ENCODE measurements at regions not wholly inside any gene's neighbourhood (a gene's known extent, or its start where the extent isn't known, plus 50 kb on each side); places are given as distances from the start of the nearest gene placed in this dataset.

DNA sequence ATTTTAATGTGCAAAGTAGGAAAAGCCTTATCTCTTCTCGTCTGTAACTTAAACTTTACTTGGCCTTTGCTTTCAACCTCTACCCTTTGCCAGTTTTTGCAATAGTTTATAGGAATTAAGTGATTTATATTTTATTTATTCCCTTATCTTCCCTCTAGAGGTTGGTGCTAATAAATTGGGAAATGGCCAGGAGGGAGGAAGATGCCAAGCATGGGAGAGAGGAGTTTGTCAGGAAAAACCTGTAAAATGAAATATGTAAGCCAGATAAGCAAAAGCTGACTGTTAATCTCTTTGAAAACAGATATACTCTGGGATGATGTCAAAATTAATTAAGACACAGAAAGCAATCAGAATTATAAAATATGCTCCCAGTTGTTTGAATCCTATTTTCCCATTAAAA lies 484.5 kb downstream of the NR2F1-AS1 start:
- DNase-seq, result no peak

DNA sequence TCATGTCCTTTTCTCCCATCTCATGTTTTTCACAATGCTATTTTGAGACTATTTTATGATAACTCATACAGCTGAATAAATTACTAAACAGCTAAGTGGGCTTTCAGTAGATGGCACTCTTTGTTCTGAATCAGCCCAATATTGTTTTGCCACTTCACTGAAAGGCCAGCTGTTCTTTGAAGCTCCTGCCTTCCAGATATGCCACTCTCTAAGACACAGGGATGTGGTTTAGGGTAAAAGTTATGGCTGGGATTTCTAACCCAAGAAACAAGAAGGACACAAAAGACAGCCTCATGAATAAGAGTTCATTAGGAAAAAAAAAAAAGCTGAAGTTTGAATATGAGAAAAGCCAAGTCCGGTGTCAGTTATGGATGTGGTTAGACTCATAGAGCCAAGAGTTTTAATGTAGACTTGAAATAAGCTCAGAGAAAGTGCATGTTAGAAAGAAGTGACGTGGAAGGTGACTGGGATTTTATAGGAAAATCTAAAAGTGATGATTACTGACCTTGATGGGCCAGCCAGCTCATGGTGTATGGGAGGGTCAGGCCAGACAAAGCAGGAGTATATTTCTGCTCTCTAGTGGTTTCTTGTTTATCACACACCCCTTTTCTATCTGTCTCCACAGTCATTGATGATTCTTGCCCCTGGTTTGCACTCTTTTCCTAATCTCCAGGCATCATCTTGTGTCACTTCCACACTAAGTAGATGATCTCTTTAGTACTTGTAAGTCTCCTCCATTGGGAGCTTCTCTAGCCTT lies 488.5 kb downstream of the NR2F1-AS1 start:
- DNase-seq, result no peak

DNA sequence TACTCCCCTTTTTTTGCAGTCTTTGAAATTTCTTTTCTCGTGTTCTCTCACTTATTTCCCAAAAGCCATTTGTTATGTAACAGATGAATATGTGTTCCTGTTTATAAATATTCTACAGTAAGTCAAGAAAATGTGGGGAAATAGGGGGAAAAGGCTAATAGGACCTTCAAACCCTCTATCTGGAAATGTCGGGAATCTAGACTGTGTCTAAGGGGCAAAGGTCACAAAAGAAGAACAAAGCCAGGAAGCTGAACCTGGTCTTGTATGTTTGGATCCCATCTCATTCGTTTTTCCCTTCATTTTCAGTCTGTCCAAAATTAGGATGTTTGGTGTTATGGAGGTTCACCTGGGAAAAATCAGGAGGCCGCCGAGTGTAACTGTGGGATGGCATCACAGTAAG lies 490.3 kb downstream of the NR2F1-AS1 start:
- no peak for DNase-seq

DNA sequence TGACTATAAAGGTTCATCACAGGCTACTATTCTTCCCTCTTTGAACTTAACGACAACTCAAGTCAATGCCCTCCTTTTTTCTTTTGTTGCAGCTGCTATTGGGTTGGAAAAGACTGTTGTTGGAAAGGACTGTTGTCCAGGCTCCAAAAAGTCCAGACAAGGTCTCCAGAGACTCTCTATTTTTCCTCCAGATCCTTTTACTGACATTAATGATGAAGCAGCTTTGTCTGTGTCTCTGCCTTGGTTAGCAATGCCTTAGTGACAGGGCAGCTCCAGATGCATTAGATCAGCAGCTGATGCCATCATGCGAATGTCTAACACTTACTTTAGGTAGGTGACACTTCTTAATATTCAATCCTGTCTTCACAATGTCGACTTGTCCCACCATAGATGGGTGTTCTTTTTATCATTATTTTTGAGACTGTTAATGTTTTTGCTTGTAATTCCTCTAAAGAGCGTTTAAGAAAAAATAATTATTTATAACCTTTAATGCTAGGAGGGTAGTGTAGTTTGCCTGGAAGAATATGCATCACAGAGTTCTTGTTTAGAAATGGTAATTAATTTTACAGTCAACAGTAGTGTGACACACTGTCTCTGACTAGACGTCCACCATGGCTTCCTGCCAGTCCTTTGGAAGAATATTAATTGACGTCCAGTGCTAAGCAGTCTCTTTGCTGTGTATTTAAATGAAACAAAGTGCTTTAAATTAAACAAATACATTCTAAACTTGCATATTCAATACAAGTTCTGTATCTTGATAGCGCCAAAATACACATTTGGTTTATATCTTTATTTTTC lies 492.2 kb downstream of the NR2F1-AS1 start:
- DNase-seq, result no peak

DNA sequence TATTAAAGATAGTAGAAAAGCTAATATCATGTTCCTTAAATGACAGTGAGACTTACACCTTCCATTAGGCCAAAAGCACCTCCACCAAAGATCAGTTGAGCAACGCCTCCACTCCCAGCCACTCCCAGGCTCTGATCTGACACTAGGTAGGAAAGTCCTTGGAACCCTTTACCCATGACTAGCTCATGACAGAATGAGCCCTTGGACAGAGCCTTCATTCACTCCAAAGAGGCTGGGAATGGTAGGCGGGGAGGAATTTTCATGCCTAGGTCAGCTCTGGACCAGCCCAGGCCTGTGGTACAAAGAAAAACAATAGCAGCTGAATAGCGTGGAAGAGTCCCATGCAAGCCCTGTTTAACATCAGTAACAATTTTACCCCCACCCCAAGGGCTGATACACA lies 493.7 kb downstream of the NR2F1-AS1 start:
- no peak for DNase-seq

DNA sequence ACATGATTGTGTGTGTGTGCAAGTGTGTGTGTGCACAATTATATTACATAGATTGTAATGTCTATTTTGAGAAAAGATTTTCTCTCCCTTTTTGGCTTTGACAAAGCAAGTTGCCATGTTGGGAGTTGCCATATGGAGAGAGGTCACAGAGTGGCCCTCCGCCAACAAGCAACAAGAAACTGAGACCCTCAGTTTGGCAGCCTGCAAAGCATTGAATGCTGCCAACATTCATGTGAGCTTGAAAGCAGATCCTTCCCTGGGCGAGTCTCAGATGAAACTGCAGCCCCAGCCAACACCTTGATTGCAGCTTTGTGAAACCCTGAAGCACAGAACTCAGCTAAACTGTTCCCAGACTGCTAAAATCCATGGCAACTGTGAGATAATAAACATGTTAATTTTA lies 498.0 kb downstream of the NR2F1-AS1 start:
- no peak for DNase-seq

DNA sequence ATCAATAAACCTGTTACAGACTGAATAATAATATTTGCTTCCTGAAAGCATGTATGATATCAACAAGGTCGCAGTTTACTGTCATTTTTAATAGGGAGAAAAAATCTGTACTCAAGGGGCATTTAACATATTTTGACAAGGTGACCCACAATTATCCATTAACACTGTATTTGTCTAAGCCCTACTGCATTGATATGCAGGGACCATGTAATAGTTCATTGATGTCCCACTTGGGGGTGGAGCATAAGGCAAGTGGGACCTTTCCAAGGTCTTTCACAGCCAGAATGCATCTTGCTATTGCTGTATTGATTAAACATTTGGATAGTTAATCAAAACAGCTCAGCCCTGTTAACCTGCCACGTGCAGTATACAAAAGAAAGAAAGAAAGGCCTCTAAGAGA lies 502.0 kb downstream of the NR2F1-AS1 start:
- no peak for DNase-seq

DNA sequence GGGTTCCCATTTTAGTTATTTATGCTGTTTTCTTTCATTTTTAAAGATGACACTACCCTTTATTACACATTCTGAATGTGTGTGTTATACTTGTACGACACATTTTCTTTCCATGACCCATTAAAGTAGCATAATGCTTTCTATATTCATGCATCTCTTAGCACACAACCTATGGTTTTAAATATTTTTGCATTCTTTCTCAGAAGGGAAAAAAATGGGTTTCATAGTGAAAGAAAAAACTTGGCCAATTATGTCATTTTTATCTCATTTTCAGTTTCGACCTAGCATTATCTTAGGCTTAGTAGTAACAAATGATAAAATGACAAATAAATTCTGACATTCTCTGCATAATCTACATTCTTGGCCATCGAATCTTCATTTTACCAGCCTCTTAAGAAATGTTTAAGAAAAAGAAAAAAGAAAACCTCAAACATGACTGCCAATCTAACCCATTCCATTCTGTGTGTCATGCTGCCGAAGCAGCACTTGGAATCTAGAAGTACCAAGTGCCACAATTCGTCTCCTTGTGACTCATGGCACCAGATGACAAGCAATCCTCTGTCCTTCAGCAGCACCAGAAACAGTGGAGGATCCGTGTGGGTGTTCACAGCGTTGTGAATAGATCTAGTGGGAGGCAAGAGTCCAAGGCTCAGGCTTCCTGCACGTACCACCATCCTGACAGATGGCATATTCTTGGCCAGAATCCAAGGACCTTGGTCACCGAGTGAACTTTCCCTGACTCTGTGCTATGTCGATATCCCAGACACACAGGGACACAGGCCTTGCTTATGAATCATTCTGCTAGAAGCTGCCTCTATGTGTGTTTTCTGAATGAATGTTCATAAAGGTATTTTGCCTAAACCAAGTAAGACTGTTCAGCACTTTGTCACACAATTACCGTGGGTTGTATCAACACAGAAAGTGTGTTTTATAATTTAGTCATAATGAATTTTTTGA lies 502.7 kb downstream of the NR2F1-AS1 start:
- peak; percentile 80 for DNase-seq

DNA sequence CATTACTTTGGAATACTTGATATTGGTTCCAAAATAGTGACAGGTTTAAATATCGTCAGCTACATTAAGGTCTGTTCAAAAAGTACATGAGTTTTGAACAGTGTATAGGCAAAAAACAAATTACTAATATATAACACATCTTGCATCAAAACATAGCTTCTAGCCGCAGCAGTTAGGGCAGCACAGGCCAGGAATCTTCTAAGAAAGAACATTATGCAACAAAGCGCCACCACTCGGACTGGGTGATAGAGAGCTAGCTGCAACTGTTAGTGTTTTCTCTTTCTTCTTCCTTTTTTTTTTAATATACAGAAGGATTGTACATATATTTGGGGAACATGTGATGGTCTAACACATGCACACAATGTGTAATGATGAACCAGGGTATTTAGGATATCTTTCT lies 504.5 kb downstream of the NR2F1-AS1 start:
- no peak for DNase-seq

DNA sequence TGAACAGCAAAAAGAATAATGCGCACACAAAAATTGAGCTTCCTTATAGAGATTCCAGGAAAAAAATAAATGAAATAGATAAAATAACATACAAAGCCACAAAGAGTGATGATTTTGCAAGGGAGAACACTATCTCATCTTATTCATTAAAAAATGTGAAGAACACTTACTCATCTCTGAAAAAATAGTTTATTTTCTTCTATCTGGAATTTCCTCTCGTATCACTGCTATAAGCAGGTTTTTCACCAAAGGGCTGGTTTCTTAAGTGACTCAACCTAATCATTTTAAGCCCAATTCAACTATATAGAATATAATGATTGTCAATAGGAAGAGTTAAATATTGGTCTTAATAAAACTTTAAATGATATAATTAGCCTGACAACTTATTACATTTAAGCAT lies 504.9 kb downstream of the NR2F1-AS1 start:
- DNase-seq, result no peak

DNA sequence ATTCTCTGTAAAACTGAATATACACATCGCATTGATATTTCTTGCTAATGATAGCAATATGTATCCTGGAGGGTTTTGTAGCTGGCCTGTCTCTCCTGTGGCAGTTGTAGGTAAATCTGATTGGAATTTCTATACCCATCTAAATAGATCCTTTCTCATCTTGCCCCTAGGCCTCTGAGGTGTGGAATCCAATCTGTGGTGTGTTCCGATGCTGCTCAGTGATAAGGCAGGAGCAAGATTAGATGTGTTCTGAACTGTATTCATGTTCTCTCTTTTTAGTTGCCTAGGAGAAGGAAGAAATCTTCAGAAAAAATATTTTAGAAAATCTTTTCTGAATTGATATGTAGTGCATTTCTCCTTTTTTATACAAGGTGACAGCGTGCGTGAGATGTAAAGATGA lies 507.5 kb downstream of the NR2F1-AS1 start:
- no peak for DNase-seq

DNA sequence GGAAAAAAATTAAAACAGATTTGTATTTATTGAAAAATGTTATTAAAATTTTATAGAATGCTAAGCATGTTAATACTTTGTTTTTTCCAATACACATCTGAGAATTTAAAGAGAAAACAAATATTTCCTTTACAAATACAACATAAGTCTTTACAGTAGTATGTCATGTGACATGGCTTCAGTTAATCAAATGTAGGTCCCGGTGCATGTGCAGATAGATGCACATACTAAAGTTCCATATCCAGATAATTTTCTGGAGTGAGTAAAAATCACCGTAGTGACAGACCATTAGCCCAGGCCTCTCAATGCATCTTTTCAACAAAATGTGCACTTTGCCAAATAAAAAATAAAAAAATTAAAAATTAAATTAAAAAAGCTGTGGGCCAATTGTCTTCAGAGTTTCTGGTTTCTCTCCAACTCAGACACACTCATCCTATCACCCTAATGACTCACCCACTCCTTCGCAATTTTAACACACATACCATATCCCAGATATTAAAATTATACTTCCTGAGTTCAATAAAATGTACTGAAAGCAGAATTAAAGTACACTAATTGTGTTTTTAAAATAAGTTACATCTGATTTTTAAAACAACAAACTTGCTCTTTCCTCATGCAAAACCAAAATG lies 508.1 kb downstream of the NR2F1-AS1 start:
- DNase-seq, result no peak

DNA sequence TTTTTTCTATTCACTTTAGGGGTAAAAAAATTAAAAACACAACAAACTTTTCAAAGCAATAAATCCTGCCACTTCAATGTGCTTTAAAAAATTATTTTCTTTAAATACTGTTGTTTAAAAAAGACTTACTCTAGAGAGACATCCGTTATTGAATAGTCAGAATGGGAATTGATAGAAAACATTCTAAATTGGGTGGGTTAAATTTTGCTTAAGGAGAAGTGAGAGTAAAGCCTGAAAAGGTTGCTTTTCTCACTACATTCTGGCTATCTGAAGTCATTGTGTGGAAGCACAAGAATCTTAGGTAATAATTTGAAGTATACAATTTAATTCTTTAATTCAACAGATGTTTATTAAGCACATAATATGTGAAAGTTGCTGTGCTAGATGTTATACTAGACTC lies 509.3 kb downstream of the NR2F1-AS1 start:
- DNase-seq, result no peak

DNA sequence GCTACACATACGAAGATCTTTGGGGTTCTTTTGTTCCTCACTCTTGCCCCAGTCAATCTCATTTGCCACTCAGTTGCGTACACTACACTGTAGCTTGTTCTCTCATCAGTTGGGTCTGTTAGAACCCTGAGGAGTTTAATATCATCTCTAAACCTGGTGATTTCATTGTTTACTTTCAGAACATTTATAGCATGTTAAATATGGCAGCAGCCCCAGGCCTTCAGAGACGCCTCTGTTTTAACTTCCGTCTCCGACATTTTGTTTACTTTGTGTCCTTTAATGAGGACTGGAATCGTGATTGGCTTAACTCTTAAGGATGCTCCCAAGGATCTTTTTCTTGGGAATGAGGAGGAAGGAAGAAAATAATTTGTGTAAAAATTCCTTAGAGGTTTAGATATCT lies 510.1 kb downstream of the NR2F1-AS1 start:
- no peak for DNase-seq

DNA sequence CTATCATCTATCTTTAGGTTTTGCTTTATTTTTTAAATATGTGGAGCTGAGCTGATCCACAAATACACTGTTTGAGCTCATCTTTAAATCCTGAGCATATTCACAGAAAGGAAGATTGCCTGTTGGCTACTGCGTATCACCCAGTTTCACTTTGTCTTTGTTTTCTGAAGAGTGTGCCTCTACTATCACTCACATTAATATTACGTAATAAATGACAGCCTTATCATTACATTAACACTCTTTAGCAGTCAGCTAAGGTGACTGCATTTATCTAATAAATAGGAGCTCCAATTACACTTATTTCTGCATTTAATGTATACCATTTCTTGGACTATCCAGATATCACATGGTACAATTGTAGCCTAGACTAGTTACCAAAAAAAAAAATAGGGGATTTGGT lies 511.7 kb downstream of the NR2F1-AS1 start:
- no peak for DNase-seq

DNA sequence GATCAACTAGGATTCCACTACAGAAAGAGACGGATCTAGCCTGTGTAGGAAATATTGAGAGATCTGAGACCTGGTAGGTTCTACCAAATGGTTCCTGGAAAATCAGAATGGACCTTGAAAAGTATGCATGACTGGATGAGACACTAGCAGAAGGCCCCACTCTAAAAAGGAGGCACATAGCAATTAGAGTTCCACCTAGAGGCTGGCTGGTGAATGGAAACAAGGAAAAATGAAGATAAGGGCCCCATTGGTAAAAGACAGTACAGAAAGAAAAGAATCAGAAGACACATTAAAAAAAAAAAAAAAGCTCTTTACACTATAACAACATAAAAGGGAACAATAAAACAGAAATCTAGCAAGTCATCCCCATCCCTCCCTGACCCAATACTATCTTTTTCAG lies 518.5 kb downstream of the NR2F1-AS1 start:
- peak; percentile 11 for DNase-seq

DNA sequence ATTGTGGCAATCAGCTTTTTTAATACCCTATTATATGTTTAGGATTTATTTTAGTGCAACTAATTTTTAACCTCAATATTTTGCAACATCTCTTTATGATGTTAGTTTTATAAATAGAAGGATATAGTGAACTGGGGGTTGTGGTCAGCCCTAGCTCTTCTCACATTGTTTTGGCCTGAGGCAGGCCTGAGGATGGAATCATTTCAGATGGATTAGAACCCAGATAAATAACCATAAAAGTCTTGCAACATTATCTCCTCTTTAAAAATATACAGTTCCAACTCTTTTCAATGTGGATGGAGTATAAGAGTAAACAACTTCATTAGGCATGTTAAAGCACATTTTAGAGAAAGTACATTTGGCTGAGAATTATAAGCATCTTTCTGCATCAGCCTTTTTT lies 522.7 kb downstream of the NR2F1-AS1 start:
- DNase-seq, result no peak

DNA sequence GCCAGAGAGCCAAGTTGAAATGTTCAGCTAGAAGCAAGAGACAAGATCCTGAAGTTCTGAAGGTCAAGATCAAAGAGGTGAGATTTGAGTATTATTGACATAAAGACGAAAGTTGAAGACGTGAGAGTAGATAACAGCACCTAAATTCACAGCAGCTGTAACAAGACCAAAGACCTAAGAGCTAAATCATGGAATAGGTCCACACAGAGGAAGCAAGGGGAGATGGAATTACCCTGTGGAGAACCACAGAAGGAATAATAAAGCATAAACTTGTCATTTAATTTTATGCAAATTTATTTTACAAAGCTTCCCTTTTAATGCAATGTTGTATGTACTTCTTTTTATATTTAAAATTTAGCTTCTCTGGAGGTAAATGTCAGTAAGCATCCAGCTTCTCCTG lies 523.7 kb downstream of the NR2F1-AS1 start:
- DNase-seq, result no peak

DNA sequence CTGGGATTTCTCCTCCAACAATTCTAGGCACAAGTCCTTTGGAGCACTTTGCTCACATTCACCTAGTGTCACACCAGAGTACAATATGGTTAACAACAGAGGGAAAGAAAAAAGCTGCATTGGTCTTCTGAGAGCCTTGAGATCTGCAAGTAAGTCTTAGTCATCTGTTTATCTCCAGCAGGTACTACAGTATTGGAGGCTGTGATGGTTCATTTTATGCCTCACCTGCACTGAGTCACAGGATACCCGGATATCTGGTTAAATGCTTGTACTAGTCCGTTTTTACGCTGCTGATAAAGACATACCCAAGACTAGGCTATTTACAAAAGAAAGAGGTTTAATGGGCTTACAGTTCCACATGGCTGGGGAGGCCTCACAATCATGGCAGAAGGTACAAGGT lies 525.0 kb downstream of the NR2F1-AS1 start:
- DNase-seq, result no peak

DNA sequence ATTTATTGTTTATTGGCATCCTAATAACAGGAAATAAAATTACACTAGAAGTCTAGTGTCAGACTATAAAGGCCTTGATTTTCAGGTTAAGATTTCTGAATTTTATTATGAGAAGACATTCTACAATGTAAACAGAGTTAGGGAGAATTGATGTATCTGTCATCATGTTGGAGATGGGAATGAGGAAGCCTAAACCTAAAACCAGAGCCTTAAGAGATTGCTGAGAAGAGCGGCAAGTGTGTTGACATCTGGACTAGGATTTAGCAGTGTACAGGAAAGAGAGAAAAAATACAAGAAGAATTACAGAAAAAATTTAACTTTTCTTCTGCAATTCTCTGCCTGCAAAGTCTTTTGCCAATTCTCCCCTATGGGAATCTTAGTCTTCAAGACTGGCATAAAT lies 525.5 kb downstream of the NR2F1-AS1 start:
- no peak for DNase-seq

DNA sequence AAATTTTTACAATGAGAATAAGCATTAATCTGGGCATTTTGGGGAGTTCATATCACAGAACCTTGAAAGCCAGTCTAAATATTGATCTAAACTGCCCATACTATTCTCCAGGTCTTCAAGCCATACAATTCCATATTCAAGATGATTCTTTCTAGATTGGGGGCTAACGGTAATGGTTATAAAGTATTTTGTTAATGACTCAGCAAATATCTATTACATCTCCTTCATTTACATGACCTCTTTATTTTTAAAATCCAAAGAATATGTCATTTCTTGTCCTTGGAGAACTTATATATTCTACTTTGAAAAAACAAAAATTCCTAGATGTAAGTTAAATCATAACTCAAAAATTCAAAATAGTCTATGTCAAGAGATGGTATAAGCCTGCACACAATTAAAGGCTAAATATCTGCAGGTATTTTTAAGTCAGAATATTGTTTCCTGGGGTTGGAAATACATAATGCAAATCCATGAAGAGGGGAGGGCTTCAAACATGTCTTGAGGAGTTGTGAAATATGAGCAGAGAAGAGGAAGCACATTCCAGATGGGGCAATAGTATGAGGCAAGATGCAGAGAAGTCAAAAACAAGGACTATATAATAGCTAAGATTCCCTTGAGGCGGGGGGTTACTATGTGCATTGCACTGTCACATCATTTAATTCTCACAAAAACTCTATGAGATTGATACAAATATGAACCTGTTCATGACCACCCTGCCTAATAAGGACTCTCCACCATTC lies 526.4 kb downstream of the NR2F1-AS1 start:
- DNase-seq, result no peak

DNA sequence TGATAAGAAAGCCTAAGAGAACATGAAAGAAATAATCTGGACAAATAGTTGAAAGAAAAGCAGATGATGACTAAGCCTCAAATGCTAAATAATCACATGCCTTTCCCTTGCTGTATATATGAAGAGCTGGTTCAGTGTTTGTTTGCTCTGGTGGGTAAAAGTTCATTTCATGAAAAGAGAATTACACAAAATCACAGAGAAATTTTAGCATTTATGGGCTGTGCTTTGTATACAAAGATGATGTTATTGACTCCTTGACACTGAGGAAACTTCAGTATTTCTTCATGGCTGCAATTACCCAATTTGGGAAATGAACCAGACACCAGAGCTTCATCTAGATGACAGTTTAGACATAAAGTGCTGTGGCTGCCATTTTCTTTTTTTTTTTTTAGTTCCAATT lies 527.2 kb downstream of the NR2F1-AS1 start:
- DNase-seq, result no peak

Data from NCI-H2171 treated with DMSO at 0.1 percent for 48 hours (cell line).